Cardiac muscle cell (in vitro differentiated cells and primary cell): ENCODE measurements at regions not wholly inside any gene's neighbourhood (a gene's known extent, or its start where the extent isn't known, plus 50 kb on each side); places are given as distances from the start of the nearest gene placed in this dataset.
"Not testable (repeated sequence)": the region's sequence is repeated elsewhere in the genome, so short reads cannot be mapped to it uniquely, and the experiment has no call there.

ENCODE experiments used
- DNase-seq, 2 donors: peaks; one replicate each; pipeline versions ENCODE4 v3.0.0 to v3.0.0-alpha.2; 2010 to 2017; ENCODE audit warnings: low read depth in 1 of 2, low spot score in 1 of 2
- H3K27ac ChIP-seq: fragments of 200-600 bp; sonication (generic); 2 replicates; pipeline ENCODE4 v1.5.1; 2016
- H3K27me3 ChIP-seq: fragments of 200-600 bp; sonication (generic); 2 replicates; pipeline ENCODE4 v1.6.0; 2016; ENCODE audit warnings: control low read depth
- H3K36me3 ChIP-seq: fragments of 200-600 bp; sonication (generic); 2 replicates; pipeline ENCODE4 v1.5.1; 2016; ENCODE audit warnings: control low read depth
- H3K4me1 ChIP-seq: fragments of 200-600 bp; sonication (generic); 2 replicates; pipeline ENCODE4 v1.8.1; 2017; ENCODE audit warnings: low read depth, mild to moderate bottlenecking, mixed run types
- H3K4me3 ChIP-seq: fragments of 200-600 bp; sonication (generic); 2 replicates; pipeline ENCODE4 v1.5.1; 2016; ENCODE audit warnings: mild to moderate bottlenecking
- H3K9me3 ChIP-seq: fragments of 200-600 bp; sonication (generic); 2 replicates; pipeline ENCODE4 v1.5.1; 2017; ENCODE audit warnings: low read depth, mild to moderate bottlenecking, control low read depth
- CTCF ChIP-seq: IDR thresholded peaks from 2 replicates; pipeline ENCODE4 v1.5.1; 2012; ENCODE audit warnings: low read depth, mild to moderate bottlenecking, low read length

GRCh38 chr3:145903472-145904013 is 257.4 kb downstream of the PLOD2 start:
- TF ChIP-seq CTCF: no peak
- H3K9me3 ChIP-seq: no peaks in the 10 kb centered on the region
- no peaks in the 10 kb centered on the region for H3K27me3 ChIP-seq
- no peaks in the 10 kb centered on the region for H3K4me1 ChIP-seq
- no peaks in the 10 kb centered on the region for H3K36me3 ChIP-seq
- H3K4me3 ChIP-seq: no peak overlapping the region
- DNase-seq: no peak
- H3K27ac ChIP-seq: no peak overlapping the region

DNA sequence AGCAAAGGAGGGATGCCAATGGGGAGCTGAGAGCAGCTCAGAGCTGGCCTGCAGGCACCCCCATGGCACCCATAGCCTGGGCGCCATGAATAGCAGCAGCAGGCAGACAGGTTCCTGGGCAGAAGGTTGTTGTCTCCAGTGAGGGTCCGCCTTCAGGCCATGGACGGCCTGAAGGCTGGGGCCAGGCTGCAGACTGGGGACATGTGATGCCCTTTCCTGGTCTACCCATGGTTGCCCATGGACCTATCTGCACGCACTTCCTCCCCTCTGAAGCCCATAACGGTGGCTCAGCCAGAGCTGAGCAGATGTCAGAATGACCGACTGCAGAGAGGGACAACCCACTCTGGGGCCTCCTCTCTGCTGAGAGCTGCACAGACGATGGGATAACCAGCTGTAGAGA is 256.8 kb downstream of the PLOD2 start:
- H3K9me3 ChIP-seq: no peaks in the 10 kb centered on the region
- no peaks in the 10 kb centered on the region for H3K4me1 ChIP-seq
- H3K27ac ChIP-seq: no peak overlapping the region
- no peaks in the 10 kb centered on the region for H3K36me3 ChIP-seq
- DNase-seq: no peak
- H3K27me3 ChIP-seq: no peaks in the 10 kb centered on the region
- no peak overlapping the region for H3K4me3 ChIP-seq
- TF ChIP-seq CTCF: no peak

DNA sequence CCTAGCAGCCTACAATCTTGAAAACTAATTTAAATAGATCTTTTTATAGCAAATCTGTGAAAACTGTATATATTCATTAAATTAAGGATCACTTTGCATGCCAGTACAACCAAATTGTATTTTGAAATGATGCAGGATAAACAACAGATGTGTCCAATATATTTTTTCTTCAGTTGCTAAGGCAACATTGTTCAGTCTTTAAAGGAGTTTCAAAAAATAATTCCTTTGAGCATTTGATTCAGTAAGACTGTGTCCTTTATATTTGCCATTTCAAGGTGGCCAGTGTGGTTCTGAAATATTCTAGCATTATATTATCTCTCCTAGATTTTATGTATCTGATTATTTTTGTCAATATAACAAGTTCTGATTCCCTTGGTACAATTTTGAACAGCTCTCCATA is 254.7 kb downstream of the PLOD2 start:
- Histone ChIP-seq H3K27ac (no peak overlapping the region), H3K4me3 (no peak overlapping the region), H3K9me3 (no peaks in the 10 kb centered on the region), H3K27me3 (no peaks in the 10 kb centered on the region), H3K4me1 (no peaks in the 10 kb centered on the region), H3K36me3 (no peaks in the 10 kb centered on the region)
- no peak for DNase-seq
- no peak for TF ChIP-seq CTCF

DNA sequence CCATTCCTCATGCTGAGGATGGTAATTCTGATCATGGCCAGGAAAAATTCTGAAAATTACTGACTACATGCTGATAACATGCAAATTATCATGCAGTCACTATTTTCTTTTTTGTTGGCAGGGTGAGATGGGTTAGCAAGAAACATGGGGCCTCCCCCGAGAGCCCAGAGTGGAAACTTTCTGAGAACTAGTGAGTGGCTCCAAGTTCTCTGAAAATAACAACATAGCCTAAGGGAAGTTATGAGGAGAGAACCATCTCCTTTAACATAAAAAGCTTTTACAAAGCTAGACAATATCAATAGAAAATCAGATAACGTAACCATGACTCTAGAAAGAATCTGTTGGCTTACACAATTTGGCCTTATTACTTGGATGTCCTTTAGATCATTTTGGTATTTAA is 254.2 kb downstream of the PLOD2 start:
- H3K36me3 ChIP-seq: no peaks in the 10 kb centered on the region
- H3K27ac ChIP-seq: no peak overlapping the region
- TF ChIP-seq CTCF: no peak
- H3K4me3 ChIP-seq: no peak overlapping the region
- no peaks in the 10 kb centered on the region for H3K9me3 ChIP-seq
- no peaks in the 10 kb centered on the region for H3K4me1 ChIP-seq
- H3K27me3 ChIP-seq: no peaks in the 10 kb centered on the region
- no peak for DNase-seq

GRCh38 chr3:145911016-145911415 is 250.0 kb downstream of the PLOD2 start:
- TF ChIP-seq CTCF: no peak
- Histone ChIP-seq H3K4me3 (no peak overlapping the region), H3K36me3 (no peaks in the 10 kb centered on the region), H3K9me3 (no peaks in the 10 kb centered on the region), H3K27me3 (no peaks in the 10 kb centered on the region), H3K27ac (no peak overlapping the region), H3K4me1 (no peaks in the 10 kb centered on the region)
- no peak for DNase-seq

- DNase-seq: no peak
- Histone ChIP-seq H3K36me3 (no peaks in the 10 kb centered on the region), H3K4me1 (no peaks in the 10 kb centered on the region), H3K27me3 (no peaks in the 10 kb centered on the region), H3K9me3 (no peaks in the 10 kb centered on the region), H3K27ac (no peak overlapping the region), H3K4me3 (no peak overlapping the region)
- TF ChIP-seq CTCF: no peak
Measured at GRCh38 chr3:145915787-145916186, 245.2 kb downstream of the PLOD2 start.

GRCh38 chr3:145927736-145928135 is 233.2 kb downstream of the PLOD2 start:
- H3K27me3 ChIP-seq, H3K27ac ChIP-seq, H3K9me3 ChIP-seq, H3K4me1 ChIP-seq, DNase-seq, H3K36me3 ChIP-seq, H3K4me3 ChIP-seq: not testable (repeated sequence)
